Erythroblast (primary cell): ENCODE measurements at regions not wholly inside any gene's neighbourhood (a gene's known extent, or its start where the extent isn't known, plus 50 kb on each side); places are given as distances from the start of the nearest gene placed in this dataset.

Experiments
- DNase-seq, 2 experiments: peaks; one replicate each; lab custom pipeline; 2025; lab: John Stamatoyannopoulos, UW
- GATA1 ChIP-seq: IDR thresholded peaks from 2 replicates; pipeline ENCODE4 v1.6.1; 2011; ENCODE audit warnings: low read depth, mild to moderate bottlenecking, control low read depth, low read length, moderate library complexity
- POLR2A ChIP-seq: IDR thresholded peaks from 2 replicates; pipeline ENCODE4 v1.6.1; 2011; ENCODE audit warnings: mild to moderate bottlenecking, low read length

DNA sequence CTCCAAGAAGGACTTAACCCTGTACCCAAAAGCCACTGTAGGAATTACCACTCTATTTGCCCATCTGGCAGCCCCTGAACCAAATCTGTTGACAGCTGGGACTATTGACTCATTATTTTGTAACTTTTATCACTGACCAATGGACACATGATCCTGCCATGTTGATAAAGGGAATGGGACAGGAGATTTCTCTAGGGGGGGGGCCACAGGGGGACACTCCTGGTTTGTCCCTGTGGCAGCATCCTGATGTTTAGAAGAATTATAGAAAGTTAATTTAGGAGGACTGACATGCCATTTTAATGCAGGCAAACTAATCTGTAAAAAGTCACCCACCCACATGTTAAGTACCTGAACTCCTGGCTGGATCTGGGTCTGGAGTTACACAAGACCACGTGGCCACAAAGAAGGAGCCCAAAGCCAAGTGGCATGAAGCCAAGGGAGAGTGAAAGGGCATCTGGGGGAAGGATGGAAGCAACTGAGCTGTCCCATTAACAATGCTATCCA, 558.1 kb downstream of the ETS1 start:
- DNase-seq, result no peak
- no peak for TF ChIP-seq POLR2A
- TF ChIP-seq GATA1, result no peak

DNA sequence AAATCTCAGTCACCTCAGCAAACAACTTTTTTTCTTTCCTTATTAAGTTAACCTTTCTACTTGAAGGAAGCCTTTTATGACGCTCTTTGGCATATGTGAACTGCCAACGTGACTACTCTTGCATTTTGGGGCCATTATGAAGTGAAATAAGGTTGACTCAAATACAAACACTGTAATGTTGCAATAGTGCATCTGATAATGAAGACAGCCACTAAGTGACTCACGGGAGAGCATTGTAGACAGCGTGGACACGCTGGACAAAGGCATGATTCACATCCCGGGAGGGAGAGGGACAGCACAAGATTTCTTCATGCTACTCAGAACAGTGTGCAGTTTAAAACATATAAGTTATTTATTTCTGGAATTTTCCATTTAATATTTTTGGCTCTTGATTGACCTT, 560.8 kb downstream of the ETS1 start:
- TF ChIP-seq GATA1 (no peak), POLR2A (no peak)
- no peak for DNase-seq

DNA sequence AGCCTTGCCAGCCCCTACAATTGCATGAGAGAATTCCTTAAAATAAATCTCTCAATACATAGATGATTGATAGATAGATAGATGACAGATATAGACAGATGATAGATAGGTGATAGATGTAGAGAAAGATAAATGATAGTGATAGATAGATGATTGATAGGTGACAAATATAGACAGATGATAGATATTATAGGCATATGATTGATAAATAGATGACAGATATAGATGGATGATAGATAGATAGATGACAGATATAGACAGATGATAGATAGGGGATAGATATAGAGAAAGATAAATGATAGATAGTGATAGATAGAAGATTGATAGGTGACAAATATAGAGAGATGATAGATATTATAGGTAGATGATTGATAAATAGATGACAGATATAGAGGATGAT, 564.6 kb downstream of the ETS1 start:
- TF ChIP-seq GATA1 (no peak), POLR2A (no peak)
- no peak for DNase-seq

DNA sequence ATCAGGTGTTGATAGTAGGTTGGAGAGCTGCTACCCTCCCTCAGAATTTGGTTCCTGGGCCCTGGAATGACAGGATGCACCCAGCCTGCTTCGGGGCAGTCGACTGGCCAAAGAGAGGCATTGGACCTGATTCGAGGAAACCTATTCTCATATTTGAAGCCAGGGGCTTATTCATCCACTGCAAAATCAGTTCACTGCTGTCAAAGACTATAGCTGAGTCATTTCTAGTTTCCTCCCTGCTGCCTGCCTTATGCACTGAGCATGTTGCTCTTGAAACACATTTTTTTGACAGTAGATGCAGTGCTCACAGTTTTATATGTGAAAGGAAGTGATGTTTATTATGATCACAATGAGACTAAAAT, 565.4 kb downstream of the ETS1 start:
- TF ChIP-seq POLR2A (no peak), GATA1 (no peak)
- no peak for DNase-seq

DNA sequence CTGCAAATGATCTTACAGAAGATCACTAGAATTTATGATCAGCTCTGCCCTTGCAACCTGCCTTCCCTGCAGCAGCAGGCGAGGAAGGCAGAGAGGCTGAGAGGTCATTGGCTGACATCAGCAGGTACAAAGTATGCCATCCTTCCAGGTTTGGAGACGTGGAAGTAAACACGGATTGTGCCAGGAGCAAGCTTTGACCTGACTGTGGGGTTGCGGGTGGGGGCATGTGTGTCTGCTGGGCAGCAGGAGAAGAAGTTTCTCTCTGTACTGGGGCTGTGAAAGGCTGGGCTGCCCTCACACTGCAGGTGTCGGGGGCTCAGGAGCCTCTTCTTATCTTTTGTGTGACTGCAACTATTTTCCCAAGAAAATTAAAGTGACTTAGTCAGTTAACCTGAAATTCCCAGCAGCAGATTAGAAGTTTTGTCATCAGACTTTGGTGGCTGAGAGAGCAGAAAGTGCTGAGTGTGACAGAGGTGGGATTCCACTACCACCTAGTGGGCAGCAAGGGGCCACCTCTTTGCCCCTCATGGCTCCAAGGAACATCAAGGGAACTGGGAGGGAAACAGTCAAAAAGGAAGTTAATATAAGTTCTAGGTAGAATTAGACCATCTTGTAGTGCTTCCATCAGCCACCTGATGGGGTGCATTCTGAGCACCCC, 565.9 kb downstream of the ETS1 start:
- TF ChIP-seq POLR2A (no peak), GATA1 (no peak)
- DNase-seq, result no peak

DNA sequence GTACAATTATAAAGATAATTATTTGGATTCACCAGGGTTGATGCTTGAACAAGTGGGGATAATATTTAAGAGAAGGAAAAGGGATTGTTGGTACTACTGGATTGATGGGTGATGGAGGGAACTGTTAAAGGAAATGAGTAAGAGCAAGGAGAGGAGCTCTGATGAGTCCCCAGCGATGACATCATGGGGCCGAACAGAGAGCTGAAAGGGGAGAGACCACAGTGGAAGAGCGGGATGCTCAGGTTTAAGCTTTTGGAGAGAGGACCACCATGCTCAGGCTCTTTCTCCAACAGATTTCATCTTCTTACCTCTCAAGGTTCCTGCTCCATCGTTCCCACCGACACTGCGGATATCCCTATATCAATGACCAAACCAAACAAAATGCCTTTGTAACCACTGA, 568.7 kb downstream of the ETS1 start:
- DNase-seq, result no peak
- TF ChIP-seq POLR2A, result no peak
- TF ChIP-seq GATA1, result no peak

DNA sequence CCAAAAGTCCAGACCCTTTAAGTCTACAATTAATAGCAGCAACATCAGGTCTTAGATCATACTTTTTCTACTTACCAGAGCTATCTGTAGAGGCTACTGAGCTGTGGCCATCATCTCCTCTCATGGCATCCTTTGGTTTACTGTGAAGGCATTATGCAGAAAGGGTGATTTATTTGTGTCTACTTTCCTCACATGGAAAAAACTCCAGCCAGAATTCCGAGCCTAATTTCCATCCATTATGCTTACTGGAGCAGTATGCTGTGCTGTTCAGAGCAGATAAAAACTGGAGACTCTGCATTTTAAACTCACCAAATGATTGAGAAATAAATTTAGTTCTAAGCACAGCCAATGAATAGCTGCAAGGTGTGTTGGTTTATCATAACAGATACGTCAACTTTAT, 581.8 kb downstream of the ETS1 start:
- TF ChIP-seq GATA1 (no peak), POLR2A (no peak)
- DNase-seq, result no peak

DNA sequence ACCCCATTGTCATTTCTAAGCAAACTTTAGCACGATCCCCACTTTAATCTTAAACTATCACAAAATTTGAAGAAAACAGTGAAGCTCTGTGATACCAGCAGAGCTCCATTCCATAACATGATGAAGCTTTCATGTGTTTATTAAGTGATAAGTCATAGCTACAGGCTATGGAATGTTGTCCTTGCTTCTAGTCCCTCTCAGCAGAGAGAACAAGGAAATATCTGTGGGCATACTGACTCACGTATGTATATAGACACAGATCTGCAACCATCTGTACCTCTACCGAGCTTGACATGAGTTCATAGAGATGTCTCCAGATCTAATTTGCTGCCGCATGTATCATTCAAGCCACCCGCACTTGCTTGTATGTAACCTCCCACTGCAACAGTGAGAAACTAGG, 588.9 kb downstream of the ETS1 start:
- no peak for DNase-seq
- TF ChIP-seq GATA1, result no peak
- TF ChIP-seq POLR2A, result no peak

DNA sequence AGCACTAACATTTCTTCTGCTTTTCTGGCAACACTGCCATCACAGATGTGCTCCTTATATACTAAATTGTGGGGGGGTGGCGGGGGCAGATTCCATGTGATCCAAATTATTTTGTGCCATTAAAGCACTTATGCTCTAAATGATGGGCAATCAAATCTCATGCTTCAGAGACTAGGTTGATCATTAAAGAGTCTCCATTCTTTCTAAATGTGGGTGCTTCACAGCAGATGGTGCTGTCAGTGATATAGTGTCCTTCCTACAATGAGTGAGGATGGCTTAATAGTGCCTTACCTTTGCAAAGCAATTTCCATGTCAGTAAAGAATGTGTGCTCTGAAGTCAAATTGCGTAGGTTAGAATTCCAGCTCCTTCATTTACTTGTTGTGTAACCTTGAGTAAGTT, 589.8 kb downstream of the ETS1 start:
- no peak for DNase-seq
- TF ChIP-seq GATA1, result no peak
- TF ChIP-seq POLR2A, result no peak

DNA sequence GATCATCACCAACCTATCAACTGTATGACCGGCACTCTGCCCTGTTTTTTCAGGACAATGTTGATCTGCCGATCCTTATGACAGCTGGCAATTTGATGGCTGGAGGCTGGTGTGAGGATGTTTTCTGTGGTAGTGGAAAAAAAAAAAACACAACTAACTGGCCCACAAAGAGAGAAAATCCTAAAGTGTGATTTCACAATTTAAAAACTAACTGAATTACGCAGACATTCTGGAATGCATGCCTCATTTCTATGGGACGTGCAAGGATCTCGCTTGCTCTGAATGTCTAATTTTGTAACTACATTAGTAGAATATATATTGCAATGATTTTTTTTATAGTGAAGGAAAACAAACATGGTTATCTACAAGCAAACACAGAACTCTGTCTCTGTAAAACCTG, 590.5 kb downstream of the ETS1 start:
- DNase-seq, result no peak
- TF ChIP-seq POLR2A, result no peak
- TF ChIP-seq GATA1, result no peak

DNA sequence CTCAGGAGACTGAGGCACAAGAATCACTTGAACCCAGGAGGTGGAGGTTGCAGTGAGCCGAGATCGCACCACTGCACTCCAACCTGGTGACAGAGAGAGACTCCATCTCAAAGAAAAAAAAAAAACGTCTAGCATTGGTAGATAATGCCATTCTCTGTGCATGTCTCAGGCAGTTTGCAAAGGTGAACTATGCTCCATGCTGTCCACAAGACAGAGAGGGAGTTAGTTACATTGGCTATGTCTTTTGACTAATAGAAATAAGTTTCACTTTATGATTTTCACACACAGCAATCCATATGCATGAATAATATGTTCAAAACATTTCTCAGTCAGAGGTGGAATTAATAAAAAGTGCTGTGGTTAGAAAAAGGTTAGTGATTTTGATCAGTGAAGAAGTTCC, 591.4 kb downstream of the ETS1 start:
- no peak for TF ChIP-seq POLR2A
- DNase-seq, result no peak

DNA sequence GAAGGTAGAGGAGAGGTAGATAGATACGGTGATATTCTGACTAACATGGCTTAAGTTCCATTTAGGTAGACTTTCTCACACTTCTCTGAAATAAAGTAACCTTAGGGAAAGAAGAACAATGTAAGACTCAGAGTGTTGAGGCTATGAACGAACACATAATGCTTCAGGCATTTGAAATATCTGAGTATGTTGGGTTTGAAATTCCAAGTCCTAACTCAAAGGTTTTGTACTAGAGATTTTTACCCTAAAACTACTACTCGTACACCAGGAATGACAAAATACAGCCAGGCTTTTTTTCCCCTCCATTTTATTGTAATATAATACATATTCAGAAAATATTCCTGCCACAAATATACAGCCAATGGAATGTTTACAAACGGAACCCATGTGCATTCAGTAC, 592.6 kb downstream of the ETS1 start:
- no peak for DNase-seq
- no peak for TF ChIP-seq GATA1
- TF ChIP-seq POLR2A, result no peak

DNA sequence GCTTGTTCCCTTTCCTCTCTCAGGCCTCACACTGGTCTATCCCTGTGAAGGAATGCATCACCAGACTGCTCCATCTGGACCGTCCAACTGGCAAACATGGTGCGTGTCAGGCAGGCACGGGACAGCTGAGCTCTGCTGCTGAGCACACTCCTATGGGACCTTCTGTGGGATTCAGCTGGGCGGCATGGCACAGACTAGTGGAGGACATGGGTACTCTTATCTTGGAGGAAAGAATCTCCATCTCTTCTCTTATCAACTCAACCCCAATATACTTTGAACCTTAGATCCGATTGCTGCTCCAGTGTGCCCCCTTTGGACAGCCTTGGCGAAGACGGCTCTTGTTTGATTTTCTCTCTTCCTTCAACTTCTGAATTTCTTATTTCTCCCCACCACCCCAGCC, 593.6 kb downstream of the ETS1 start:
- DNase-seq, result no peak
- TF ChIP-seq POLR2A (no peak), GATA1 (no peak)

DNA sequence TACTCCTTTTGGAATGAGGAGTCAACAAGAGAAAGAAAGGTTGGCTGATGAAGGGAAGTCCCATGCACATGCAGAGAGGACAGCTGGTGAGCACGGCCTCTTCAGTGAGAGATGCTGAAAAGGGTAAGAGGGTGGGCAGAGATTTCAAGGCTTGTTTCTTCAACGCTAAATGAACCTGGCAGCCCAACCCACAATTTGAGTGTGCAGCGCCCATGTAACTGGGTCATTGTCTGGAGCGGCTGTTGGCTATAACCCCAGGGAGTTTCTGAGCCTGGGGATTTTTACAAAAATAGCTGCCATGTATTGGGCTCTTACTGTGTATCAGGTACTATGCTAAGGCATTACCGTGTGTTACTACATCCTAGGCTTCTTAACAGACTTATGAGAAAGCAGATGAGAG, 594.1 kb downstream of the ETS1 start:
- no peak for TF ChIP-seq GATA1
- no peak for TF ChIP-seq POLR2A
- DNase-seq, result no peak

DNA sequence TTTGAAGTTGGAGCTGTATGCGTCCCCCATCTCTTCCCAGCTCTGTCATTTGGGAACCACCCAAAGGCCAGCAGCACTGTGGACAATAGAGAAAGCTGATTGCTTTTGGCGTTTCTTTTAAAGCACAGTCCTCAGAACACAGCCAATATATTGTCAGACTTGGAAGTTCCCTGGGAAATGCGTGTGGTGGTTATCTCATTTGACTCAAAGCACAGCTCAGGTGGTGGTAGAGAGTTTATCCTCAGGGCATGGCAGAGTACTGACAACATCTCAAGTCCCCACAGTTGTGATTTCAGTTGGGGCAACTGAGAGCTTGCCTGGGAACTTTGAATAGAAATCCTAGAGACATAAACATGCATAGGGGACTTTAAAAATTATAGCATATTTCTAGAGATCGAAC, 601.3 kb downstream of the ETS1 start:
- no peak for DNase-seq
- TF ChIP-seq GATA1 (no peak), POLR2A (no peak)

DNA sequence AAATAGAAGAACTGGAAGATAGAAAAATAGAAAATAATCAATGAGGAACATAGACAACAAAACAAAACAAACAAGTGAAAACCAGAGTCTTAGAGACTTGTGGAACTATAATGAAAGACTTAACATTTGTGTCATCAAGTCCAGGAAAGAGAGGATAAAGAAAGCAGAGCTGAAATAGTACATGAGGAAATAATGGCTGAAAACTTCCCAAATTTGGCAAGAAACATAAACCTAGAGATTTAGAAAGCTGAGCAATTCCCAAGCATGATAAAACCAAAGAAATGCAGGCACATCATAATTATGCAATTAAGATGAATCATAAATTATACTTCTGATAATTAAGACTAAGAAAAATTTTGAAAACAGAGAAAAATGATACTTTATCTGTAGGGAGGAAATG, 614.5 kb downstream of the ETS1 start:
- DNase-seq, result no peak

More for the DNA sequence above, 614.5 kb downstream of the ETS1 start:
- no peak for TF ChIP-seq POLR2A
- no peak for TF ChIP-seq GATA1
